HG02970 (cell line): ENCODE measurements at regions not wholly inside any gene's neighbourhood (a gene's known extent, or its start where the extent isn't known, plus 50 kb on each side); places are given as distances from the start of the nearest gene placed in this dataset.
"Not testable (repeated sequence)": the region's sequence is repeated elsewhere in the genome, so short reads cannot be mapped to it uniquely, and the experiment has no call there.

Source experiments
- ATAC-seq: cut with Tn5 transposase; IDR thresholded peaks from one replicate; pipeline ENCODE4 v1.9.1; 2021; ENCODE audit warnings: mild to moderate bottlenecking, moderate library complexity, moderate number of reproducible peaks; ENCODE audit not compliant: unreplicated experiment, low FRiP score

- no peak for ATAC-seq
Observed at GRCh38 chr3:21042184-21042583, 708.8 kb downstream of the ZNF385D start.

- no peak for ATAC-seq
Observed at GRCh38 chr3:21041621-21042020, 709.4 kb downstream of the ZNF385D start.

DNA sequence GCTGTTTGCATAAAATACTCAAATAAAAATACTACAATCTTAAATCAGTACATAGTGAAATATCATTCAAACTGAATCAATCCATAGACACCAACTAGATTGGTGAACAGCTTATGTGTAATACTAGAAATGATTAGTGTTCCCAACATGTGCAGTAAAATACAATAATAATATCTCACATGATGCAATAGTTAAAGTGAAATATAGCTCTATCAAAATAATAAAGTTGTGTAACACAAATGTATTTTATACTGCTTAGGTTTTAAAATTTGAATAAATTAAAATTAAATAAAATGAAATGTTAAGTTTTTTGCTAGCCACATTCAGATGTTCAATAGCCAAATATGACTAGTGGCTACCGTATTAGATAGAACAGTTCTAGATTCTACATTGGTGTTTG is 714.1 kb downstream of the ZNF385D start:
- ATAC-seq, result no peak

DNA sequence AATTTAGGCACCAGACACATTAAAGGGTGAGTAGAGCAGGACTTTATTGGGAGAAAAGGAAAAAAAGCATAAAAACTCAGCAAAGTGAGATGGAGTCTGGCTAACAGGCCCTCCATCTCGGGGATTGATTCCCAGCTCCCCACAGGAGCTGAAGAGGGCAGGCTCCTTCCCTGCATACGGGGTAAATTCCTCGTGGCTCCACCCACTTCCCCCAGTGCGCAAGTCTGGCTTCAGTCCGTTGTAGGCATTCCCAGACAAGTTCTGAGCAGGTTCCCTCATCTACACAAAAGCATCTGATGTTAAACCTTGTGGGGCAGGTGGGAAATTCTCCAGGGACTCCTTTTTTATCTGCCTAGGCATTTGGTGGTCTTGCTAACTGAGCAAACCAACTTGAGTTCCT is 722.6 kb downstream of the ZNF385D start:
- no peak for ATAC-seq

DNA sequence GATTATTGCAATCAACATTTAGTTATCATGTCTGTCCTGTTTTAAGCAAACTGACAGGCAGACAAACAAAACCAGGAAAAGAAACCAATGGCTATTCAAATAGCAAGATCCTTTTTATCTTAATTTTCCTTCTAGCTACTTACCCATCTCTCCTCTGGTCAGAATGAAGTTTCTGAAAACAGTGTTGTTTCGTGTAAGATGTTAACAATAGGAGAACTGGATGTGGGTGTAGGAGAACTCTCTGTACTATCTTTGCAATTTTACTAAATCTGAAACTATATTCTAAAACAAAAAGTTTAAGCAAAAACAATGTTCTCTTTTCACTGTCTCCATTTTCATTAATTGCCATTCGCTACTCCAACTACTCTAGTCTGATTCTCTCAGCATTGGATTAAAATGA is 726.4 kb downstream of the ZNF385D start:
- no peak for ATAC-seq

DNA sequence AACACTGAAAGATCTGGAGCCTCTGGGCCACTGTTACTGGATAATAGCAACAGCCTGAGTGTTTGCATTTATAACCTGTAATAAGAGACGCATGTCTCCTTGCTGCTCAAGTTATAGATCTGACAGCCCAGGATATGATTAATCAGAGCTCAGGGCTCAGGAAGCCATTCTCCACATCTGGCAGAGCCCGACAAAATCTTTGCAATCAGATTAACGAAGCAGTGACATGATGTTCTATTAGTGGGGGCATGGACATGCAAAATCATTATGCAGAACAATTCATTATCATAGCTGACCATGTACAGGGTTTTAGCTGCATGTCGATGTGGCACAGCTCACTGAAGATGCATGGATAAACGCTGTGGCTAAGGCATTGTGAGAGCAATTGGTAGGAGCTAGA is 730.3 kb downstream of the ZNF385D start:
- no peak for ATAC-seq

DNA sequence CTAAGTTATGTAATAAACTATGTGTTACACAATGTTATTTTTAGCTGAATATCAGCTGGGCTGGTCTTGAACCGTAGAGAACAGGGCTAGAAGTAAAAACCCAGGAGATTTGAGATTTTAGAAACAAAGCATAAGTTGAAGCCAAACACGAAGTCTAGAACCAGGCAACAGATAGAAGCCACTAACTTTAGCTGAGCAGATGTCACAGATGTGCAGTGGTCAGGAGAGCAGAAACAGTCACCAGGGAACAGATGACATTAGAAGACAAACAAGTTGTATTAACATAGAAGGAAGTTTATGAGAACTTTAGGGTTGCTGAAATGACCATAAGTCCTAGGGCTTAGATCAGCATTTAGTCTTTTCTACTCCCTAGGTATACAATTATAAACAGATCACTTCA is 731.0 kb downstream of the ZNF385D start:
- no peak for ATAC-seq

- no peak for ATAC-seq
Observed at GRCh38 chr3:21017115-21017852, 733.7 kb downstream of the ZNF385D start.

DNA sequence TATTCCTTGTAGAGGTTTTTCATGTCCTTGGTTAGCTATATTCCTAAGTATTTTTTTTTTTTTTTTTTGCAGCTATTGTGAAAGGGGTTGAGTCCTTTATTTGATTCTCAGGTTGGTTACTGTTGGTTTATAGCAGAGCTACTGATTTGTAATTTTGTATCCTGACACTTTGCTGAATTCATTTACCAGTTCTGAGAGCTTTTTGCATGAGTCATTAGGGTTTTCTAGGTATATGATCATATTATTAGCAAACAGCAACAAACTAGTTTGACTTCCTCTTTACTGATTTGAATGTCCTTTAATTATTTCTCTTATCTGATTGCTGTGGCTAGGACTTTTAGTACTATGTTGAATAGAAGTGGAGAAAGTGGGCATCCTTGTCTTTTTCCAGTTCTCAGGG is 737.4 kb downstream of the ZNF385D start:
- no peak for ATAC-seq

DNA sequence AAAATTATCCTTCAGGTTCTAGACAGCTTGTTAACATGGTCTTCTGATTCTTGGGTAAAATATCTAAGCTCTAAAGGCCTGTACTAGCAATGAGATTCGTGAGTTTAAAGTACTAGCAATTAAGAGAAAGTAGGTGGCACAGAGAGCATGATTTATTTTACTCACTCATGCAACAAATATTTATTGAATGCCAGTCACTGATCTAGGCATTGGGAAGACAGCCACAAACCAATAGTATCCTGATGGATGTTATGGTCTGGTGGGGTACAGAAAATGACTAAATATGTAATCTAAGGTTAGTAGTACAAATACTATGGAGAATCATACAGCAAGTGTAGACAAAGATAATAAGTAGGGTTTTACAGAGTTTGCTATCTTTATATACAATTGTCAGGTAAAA is 751.3 kb downstream of the ZNF385D start:
- ATAC-seq, result no peak

- no peak for ATAC-seq
Observed at GRCh38 chr3:20997183-20997582, 753.8 kb downstream of the ZNF385D start.

DNA sequence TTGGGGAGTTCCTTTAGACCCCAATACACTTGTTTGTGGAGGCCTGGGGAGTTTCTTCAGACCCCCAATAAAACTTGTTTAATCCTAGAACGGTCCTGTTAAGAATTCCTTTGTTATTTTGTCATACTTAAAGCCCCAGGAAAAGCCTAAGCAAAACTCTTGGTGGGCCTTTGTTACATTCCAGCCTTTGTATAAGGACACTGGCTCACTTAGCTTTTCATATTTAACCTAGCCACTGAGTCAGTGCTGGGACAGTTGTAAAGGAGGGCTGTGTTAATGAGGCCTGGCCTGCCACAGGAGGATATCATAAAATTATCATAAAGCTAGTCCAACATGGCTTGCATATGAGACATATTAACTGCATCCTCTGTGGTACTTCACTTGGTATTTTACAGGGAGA is 760.1 kb downstream of the ZNF385D start:
- ATAC-seq, result no peak

GRCh38 chr3:20989653-20990052 is 761.4 kb downstream of the ZNF385D start:
- ATAC-seq, result not testable (repeated sequence)

GRCh38 chr3:20984594-20985205 is 766.3 kb downstream of the ZNF385D start:
- ATAC-seq, result no peak

DNA sequence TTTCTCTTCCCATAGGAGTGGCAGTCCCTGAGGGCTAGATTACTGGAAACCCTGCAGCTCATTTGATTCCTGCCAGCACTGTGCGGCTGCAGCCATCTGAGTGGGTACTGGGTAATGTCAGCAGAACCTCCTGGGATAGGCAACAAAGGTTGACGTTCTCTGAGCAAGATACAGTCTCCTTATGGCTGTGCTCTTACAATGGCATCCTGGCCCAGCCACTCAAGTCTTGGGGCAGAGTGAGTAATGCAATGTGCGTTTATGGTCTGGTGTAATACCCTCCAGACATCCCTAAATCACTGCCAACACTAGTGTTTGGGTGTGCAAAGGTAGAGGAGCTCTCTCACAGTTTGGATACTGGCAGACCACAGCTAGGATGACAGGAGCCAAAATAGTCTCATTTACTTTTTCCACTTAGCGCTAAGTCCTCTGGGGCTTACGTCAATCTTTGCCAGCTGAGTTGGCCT is 775.8 kb downstream of the ZNF385D start:
- no peak for ATAC-seq

DNA sequence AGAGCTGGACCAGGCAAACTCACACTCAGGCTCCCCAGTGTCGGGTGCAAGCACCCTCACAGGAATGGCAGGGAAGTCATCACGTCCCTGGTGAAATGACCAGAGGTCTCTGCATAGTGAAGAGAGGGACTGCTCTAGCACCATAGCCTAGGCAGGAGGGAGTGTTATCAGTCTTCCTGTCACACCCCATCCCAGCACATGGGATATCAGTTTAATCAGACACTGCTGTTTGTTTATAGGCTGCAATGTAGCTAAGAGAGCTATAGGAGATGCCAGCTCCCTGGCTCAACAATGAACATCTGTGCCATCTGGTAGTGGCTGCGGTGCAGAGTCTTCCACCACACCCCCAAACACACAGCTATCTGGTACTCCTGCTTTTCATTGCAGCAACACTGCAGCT is 776.6 kb downstream of the ZNF385D start:
- no peak for ATAC-seq

- not testable (repeated sequence) for ATAC-seq
Observed at GRCh38 chr3:20970807-20971206, 780.2 kb downstream of the ZNF385D start.

DNA sequence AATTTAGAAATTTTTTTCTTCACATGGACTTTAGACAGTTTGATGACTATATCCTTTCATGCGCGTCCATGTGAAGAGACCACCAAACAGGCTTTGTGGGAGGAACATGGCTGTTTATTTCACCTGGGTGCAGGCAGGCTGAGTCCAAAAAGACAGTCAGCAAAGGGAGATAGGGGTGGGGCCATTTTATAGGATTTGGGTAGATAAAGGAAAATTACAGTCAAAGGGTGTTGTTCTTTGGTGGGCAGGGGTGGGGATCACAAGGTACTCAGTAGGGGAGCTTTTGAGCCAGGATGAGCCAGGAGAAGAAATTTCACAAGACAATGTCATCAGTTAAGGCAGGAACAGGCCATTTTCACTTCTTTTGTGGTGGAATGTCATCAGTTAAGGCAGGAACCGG is 781.5 kb upstream of the SGO1 start:
- not testable (repeated sequence) for ATAC-seq

DNA sequence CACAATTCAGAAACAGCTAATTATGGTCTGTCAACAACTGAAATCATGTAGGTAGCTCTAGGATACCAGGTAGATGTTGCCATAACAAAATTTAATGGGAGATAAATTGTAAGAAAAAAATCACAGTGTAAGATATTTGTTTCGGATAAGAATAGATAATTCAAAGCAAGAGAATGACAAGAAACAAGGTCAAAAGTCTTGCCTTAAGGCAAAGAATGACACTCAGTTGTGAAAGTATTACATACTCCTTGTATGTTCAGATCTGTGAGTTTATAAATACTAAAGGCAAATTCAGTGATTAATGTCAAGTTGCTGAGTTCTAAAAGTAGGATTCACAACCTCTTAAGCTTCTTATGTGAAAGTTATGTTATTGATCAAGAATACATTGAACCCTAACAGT is 772.2 kb upstream of the SGO1 start:
- ATAC-seq, result no peak

GRCh38 chr3:20945892-20946291 is 759.9 kb upstream of the SGO1 start:
- ATAC-seq, result no peak

DNA sequence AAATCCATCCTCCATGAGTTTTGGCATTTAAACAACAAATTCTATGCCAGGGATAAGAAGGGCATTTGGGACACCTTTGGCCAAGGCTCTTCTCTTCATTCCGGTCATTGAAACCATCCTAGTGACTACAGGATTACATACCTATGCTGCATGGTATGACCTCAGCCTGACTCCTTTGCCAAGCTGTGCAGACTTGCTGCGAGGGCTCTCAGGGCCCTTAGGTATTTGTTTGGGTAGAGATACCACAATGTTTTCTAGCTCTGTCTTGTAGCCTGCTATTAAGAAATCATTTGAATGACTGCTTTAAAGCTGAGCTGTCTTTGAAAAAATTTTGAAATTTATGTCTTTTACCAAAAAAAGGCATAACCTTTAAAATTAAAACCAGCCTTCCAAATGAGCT is 749.8 kb upstream of the SGO1 start:
- ATAC-seq, result no peak

DNA sequence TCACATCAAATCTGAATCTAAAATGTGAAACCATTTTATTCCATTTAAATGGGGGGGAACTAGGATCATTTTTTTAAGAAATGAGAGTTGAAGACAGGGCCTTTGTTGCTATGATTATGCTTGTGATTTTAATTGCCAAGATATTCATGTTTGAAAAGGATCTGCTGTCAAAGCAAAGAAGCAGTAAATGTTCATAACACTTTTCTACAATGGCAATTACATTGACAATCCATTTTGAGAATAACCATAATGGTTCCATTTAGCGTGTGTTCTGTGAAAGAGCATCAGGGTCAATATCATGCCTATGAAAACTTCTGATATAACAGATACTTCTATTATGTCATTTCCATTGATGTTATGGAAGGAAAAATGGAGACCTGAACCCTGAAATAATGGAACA is 745.8 kb upstream of the SGO1 start:
- no peak for ATAC-seq
